ENCODE measurements at regions not wholly inside any gene's neighbourhood (a gene's known extent, or its start where the extent isn't known, plus 50 kb on each side); places are given as distances from the start of the nearest gene placed in this dataset.

- intact Hi-C loops (cut with DNase I; ENCODE audit: low total_unique reads) = no loop called here
- no peak overlapping the region for H3K27ac ChIP-seq
- H3K9me3 ChIP-seq = no peaks in the 10 kb centered on the region
- 86 to 94% (median 90%) methylated on average over 4 of the region's 4 CpGs for WGBS, 5 donors
- no peaks in the 10 kb centered on the region for H3K36me3 ChIP-seq
- H3K4me3 ChIP-seq = no peak overlapping the region
- H3K4me1 ChIP-seq = no peaks in the 10 kb centered on the region
- TF ChIP-seq CTCF (IDR thresholded peaks at IDR 0.05 in 8 of 11, conservative IDR thresholded peaks at IDR 0.05 in 3 of 11) (no peak), POLR2AphosphoS5 (IDR thresholded peaks at IDR 0.05) (no peak), POLR2A (IDR thresholded peaks at IDR 0.05) (no peak)
- DNase-seq = no peak
- no peaks in the 10 kb centered on the region for H3K27me3 ChIP-seq (replicated peaks in 1 of 7)
These were observed 646.0 kb upstream of the CXADR start for GRCh38 chr21:16866851-16867250.

- H3K36me3 ChIP-seq = no peaks in the 10 kb centered on the region
- intact Hi-C loops (cut with DNase I; ENCODE audit: low total_unique reads) = no loop called here
- no peak overlapping the region for H3K4me3 ChIP-seq
- H3K27me3 ChIP-seq (replicated peaks in 1 of 7) = no peaks in the 10 kb centered on the region
- DNase-seq = no peak
- H3K4me1 ChIP-seq = no peaks in the 10 kb centered on the region
- H3K27ac ChIP-seq = no peak overlapping the region
- peaks cover 0 to 2% (median 0%) of the 10 kb centered on the region in 8 donors for H3K9me3 ChIP-seq
- WGBS, 5 donors = 81 to 93% (median 87%) methylated on average over 1 of the region's 1 CpG
- no peak for TF ChIP-seq POLR2A (IDR thresholded peaks at IDR 0.05)
- no peak for TF ChIP-seq CTCF (IDR thresholded peaks at IDR 0.05 in 8 of 11, conservative IDR thresholded peaks at IDR 0.05 in 3 of 11)
- TF ChIP-seq POLR2AphosphoS5 (IDR thresholded peaks at IDR 0.05) = no peak
These were observed 642.7 kb upstream of the CXADR start for GRCh38 chr21:16870103-16870502.

- no peak for DNase-seq
- intact Hi-C loops (cut with DNase I; ENCODE audit: low total_unique reads) = no loop called here
These were observed 640.2 kb upstream of the CXADR start for GRCh38 chr21:16872616-16873015.

GRCh38 chr21:16873176-16873575, 639.7 kb upstream of the CXADR start:
- Histone ChIP-seq H3K4me1 (no peaks in the 10 kb centered on the region), H3K27ac (no peak overlapping the region), H3K9me3 (peaks cover 0 to 3% (median 0%) of the 10 kb centered on the region in 8 donors), H3K27me3 (replicated peaks in 1 of 7) (no peaks in the 10 kb centered on the region), H3K4me3 (no peak overlapping the region), H3K36me3 (no peaks in the 10 kb centered on the region)
- TF ChIP-seq POLR2AphosphoS5 (IDR thresholded peaks at IDR 0.05) (no peak), CTCF (IDR thresholded peaks at IDR 0.05 in 8 of 11, conservative IDR thresholded peaks at IDR 0.05 in 3 of 11) (no peak), POLR2A (IDR thresholded peaks at IDR 0.05) (no peak)
- intact Hi-C loops (cut with DNase I; ENCODE audit: low total_unique reads) = no loop called here
- 81 to 94% (median 86%) methylated on average over 2 of the region's 2 CpGs for WGBS, 5 donors
- no peak for DNase-seq

More at GRCh38 chr21:16872616-16873015, 640.2 kb upstream of the CXADR start:
- Histone ChIP-seq H3K36me3 (no peaks in the 10 kb centered on the region), H3K4me3 (no peak overlapping the region), H3K27ac (no peak overlapping the region), H3K9me3 (peaks cover 0 to 3% (median 0%) of the 10 kb centered on the region in 8 donors), H3K27me3 (replicated peaks in 1 of 7) (no peaks in the 10 kb centered on the region), H3K4me1 (no peaks in the 10 kb centered on the region)
- no peak for TF ChIP-seq POLR2A (IDR thresholded peaks at IDR 0.05)
- TF ChIP-seq CTCF (IDR thresholded peaks at IDR 0.05 in 8 of 11, conservative IDR thresholded peaks at IDR 0.05 in 3 of 11) = no peak
- TF ChIP-seq POLR2AphosphoS5 (IDR thresholded peaks at IDR 0.05) = no peak
- WGBS, 5 donors = 83 to 100% (median 94%) methylated on average over 1 of the region's 1 CpG

Measured in spleen (tissue), 11 donors.